ENCODE measurements at regions not wholly inside any gene's neighbourhood (a gene's known extent, or its start where the extent isn't known, plus 50 kb on each side); places are given as distances from the start of the nearest gene placed in this dataset.

DNA sequence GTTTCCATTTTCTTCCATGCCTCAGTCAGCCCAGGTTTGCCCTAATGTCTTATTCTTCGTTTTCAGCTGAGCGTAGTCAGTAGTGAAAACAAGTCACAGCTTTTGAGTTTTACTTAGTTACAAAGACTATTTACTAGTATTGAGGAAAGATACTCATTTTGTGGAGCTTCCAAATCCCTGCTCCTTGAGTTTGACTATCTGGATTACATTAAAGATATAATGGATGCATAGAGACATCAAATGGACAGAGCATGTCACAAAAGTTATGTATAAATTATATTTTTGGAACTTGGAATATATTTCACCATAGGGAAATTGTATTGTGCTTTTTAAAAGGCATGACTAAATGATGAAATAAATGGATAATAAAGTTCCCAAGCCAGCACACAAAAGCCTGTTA lies 54.6 kb upstream of the AKAP13 start:
- TF ChIP-seq, protein P1, sequence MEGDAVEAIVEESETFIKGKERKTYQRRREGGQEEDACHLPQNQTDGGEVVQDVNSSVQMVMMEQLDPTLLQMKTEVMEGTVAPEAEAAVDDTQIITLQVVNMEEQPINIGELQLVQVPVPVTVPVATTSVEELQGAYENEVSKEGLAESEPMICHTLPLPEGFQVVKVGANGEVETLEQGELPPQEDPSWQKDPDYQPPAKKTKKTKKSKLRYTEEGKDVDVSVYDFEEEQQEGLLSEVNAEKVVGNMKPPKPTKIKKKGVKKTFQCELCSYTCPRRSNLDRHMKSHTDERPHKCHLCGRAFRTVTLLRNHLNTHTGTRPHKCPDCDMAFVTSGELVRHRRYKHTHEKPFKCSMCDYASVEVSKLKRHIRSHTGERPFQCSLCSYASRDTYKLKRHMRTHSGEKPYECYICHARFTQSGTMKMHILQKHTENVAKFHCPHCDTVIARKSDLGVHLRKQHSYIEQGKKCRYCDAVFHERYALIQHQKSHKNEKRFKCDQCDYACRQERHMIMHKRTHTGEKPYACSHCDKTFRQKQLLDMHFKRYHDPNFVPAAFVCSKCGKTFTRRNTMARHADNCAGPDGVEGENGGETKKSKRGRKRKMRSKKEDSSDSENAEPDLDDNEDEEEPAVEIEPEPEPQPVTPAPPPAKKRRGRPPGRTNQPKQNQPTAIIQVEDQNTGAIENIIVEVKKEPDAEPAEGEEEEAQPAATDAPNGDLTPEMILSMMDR (IDR thresholded peaks at IDR 0.05; ENCODE audit: low read length), result no peak
- no peak for TF ChIP-seq EZH2 (IDR thresholded peaks at IDR 0.05; ENCODE audit: borderline replicate concordance, low read length)

Measured in OCI-LY1 (cell line).